Natural killer cell (primary cell): ENCODE measurements at regions not wholly inside any gene's neighbourhood (a gene's known extent, or its start where the extent isn't known, plus 50 kb on each side); places are given as distances from the start of the nearest gene placed in this dataset.

Experiments
- ATAC-seq, 3 donors: fragments of 150-1000 bp in 2 of 3; fragments of 200-7000 bp in 1 of 3; cut with Tn5 transposase; 1 replicate in 1 of 3; 2 replicates in 2 of 3; pipeline ENCODE4 v1.10.0; 2021; ENCODE audit warnings: mild to moderate bottlenecking in 2 of 3, moderate library complexity in 2 of 3
- DNase-seq, 2 donors: peaks; one replicate each; pipeline versions ENCODE4 v3.0.0 to v3.0.0-alpha.2; 2013 to 2021; ENCODE audit warnings: mixed read lengths in 1 of 2
- H3K27ac ChIP-seq: one replicate; pipeline ENCODE4 v1.5.1; 2013; ENCODE audit warnings: mild to moderate bottlenecking, low read length
- H3K27me3 ChIP-seq: one replicate; pipeline ENCODE4 v1.6.1; 2013; ENCODE audit warnings: low read length; ENCODE audit not compliant: control insufficient read depth, insufficient read depth
- H3K36me3 ChIP-seq: one replicate; pipeline ENCODE4 v1.6.1; 2013; ENCODE audit warnings: low read length; ENCODE audit not compliant: control insufficient read depth, insufficient read depth
- H3K4me1 ChIP-seq: one replicate; pipeline ENCODE4 v1.6.1; 2013; ENCODE audit warnings: low read length; ENCODE audit not compliant: control insufficient read depth, insufficient read depth
- H3K4me3 ChIP-seq: one replicate; pipeline ENCODE4 v1.5.1; 2013; ENCODE audit warnings: low read length
- H3K9me3 ChIP-seq: one replicate; pipeline ENCODE4 v1.6.1; 2013; ENCODE audit warnings: low read length; ENCODE audit not compliant: control insufficient read depth, insufficient read depth
- H3K27ac Mint-ChIP-seq, 2 donors: one replicate each; pipeline ENCODE4 v1.8.0; 2022; ENCODE audit warnings: mild to moderate bottlenecking in 2 of 2, mixed read lengths in 2 of 2, moderate library complexity in 1 of 2
- H3K27me3 Mint-ChIP-seq, 2 donors: one replicate each; pipeline ENCODE4 v1.8.0; 2022; ENCODE audit warnings: low read depth in 2 of 2, mixed read lengths in 2 of 2
- H3K36me3 Mint-ChIP-seq: one replicate; pipeline ENCODE4 v1.8.0; 2022; ENCODE audit warnings: mixed read lengths
- H3K4me1 Mint-ChIP-seq, 2 donors: one replicate each; pipeline ENCODE4 v1.8.0; 2022; ENCODE audit warnings: mixed read lengths in 2 of 2
- H3K4me3 Mint-ChIP-seq: one replicate; pipeline ENCODE4 v1.8.0; 2022; ENCODE audit warnings: mild to moderate bottlenecking, moderate library complexity, mixed read lengths
- H3K9me3 Mint-ChIP-seq, 2 donors: one replicate each; pipeline ENCODE4 v1.8.0; 2022; ENCODE audit warnings: mixed read lengths in 2 of 2
- CTCF ChIP-seq: fragments of 200-600 bp; IDR thresholded peaks from one replicate; pipeline ENCODE4 v1.8.0; 2022; ENCODE audit warnings: antibody characterized with exemption
- WGBS: methylation state at CpG from one replicate; pipeline ENCODE4 v1.1.7; 2013; ENCODE audit warnings: missing lambda C conversion rate; ENCODE audit not compliant: insufficient coverage; 5-methylcytosine and 5-hydroxymethylcytosine counted together
- intact Hi-C: fragments of 100-400 bp; cut with micrococcal nuclease; formaldehyde crosslinking; loops from one replicate; pipeline ENCODE4 v1.14.2; 2022

- Mint-ChIP-seq H3K4me1 (no peaks in the 10 kb centered on the region), H3K4me3 (no peak overlapping the region), H3K36me3 (no peaks in the 10 kb centered on the region), H3K27ac (no peak overlapping the region), H3K27me3 (peaks cover 0 to 3% of the 10 kb centered on the region in 2 donors), H3K9me3 (peaks cover 0 to 5% of the 10 kb centered on the region in 2 donors)
- WGBS, result 49% methylated on average over 3 of the region's 4 CpGs
- no peaks in the 10 kb centered on the region for H3K27me3 ChIP-seq
- intact Hi-C loops, result no loop called here
- no peak for TF ChIP-seq CTCF
- H3K9me3 ChIP-seq, result no peaks in the 10 kb centered on the region
- no peak overlapping the region for H3K27ac ChIP-seq
- H3K36me3 ChIP-seq, result no peaks in the 10 kb centered on the region
- no peak overlapping the region for H3K4me3 ChIP-seq
- DNase-seq, result no peak
- H3K4me1 ChIP-seq, result no peaks in the 10 kb centered on the region
- no peak for ATAC-seq
These were observed 245.7 kb downstream of the RNF144B start for GRCh38 chr6:18632670-18633410.

GRCh38 chr6:18634912-18635311 is 247.8 kb downstream of the RNF144B start:
- peaks cover 0 to 11% of the 10 kb centered on the region in 2 donors for H3K9me3 Mint-ChIP-seq
- intact Hi-C loops, result no loop called here
- no peak for TF ChIP-seq CTCF
- 96% methylated on average over 6 of the region's 6 CpGs for WGBS
- no peaks in the 10 kb centered on the region for H3K4me1 Mint-ChIP-seq
- ATAC-seq, result no peak
- Histone ChIP-seq H3K4me1 (no peaks in the 10 kb centered on the region), H3K27me3 (no peaks in the 10 kb centered on the region), H3K9me3 (no peaks in the 10 kb centered on the region), H3K27ac (no peak overlapping the region), H3K36me3 (no peaks in the 10 kb centered on the region), H3K4me3 (no peak overlapping the region)
- DNase-seq, result no peak
- H3K36me3 Mint-ChIP-seq, result no peaks in the 10 kb centered on the region
- H3K4me3 Mint-ChIP-seq, result no peak overlapping the region
- peaks cover 0 to 3% of the 10 kb centered on the region in 2 donors for H3K27me3 Mint-ChIP-seq
- no peak overlapping the region for H3K27ac Mint-ChIP-seq

- no peak for ATAC-seq
- no peak overlapping the region for H3K4me3 Mint-ChIP-seq
- H3K27me3 Mint-ChIP-seq, result no peaks in the 10 kb centered on the region
- H3K27ac ChIP-seq, result no peak overlapping the region
- peaks cover 0 to 8% of the 10 kb centered on the region in 2 donors for H3K9me3 Mint-ChIP-seq
- no peaks in the 10 kb centered on the region for H3K4me1 Mint-ChIP-seq
- no peak for DNase-seq
- H3K27ac Mint-ChIP-seq, result no peak overlapping the region
- H3K9me3 ChIP-seq, result no peaks in the 10 kb centered on the region
- intact Hi-C loops, result no loop called here
- no peaks in the 10 kb centered on the region for H3K36me3 ChIP-seq
- no peaks in the 10 kb centered on the region for H3K4me1 ChIP-seq
- TF ChIP-seq CTCF, result no peak
- H3K27me3 ChIP-seq, result no peaks in the 10 kb centered on the region
- H3K36me3 Mint-ChIP-seq, result no peaks in the 10 kb centered on the region
- no peak overlapping the region for H3K4me3 ChIP-seq
These were observed 253.0 kb downstream of the RNF144B start for GRCh38 chr6:18640134-18640533.

GRCh38 chr6:18640754-18641153 is 253.6 kb downstream of the RNF144B start:
- Mint-ChIP-seq H3K36me3 (no peaks in the 10 kb centered on the region), H3K4me3 (no peak overlapping the region), H3K27me3 (no peaks in the 10 kb centered on the region), H3K9me3 (peaks cover 0 to 8% of the 10 kb centered on the region in 2 donors), H3K4me1 (no peaks in the 10 kb centered on the region), H3K27ac (no peak overlapping the region)
- ATAC-seq (no peak), DNase-seq (no peak)
- 60% methylated on average over 1 of the region's 1 CpG for WGBS
- no peaks in the 10 kb centered on the region for H3K9me3 ChIP-seq
- no peaks in the 10 kb centered on the region for H3K4me1 ChIP-seq
- no peak for TF ChIP-seq CTCF
- H3K27me3 ChIP-seq, result no peaks in the 10 kb centered on the region
- intact Hi-C loops, result no loop called here
- H3K36me3 ChIP-seq, result no peaks in the 10 kb centered on the region
- H3K4me3 ChIP-seq, result no peak overlapping the region
- H3K27ac ChIP-seq, result no peak overlapping the region
